DND-41 (cell line): ENCODE measurements at regions not wholly inside any gene's neighbourhood (a gene's known extent, or its start where the extent isn't known, plus 50 kb on each side); places are given as distances from the start of the nearest gene placed in this dataset.

Experiments used
- ATAC-seq: fragments of 200-7000 bp; cut with Tn5 transposase; 3 replicates; pipeline ENCODE4 v1.9.1; 2021; ENCODE audit warnings: low read depth; ENCODE audit not compliant: insufficient read depth
- DNase-seq: peaks from one replicate; pipeline ENCODE4 v3.0.0-alpha.2; 2020
- H2AFZ ChIP-seq: 2 replicates; pipeline ENCODE4 v1.6.0; 2012; ENCODE audit warnings: low read depth, low read length
- H3K27ac ChIP-seq: 2 replicates; pipeline ENCODE4 v1.5.1; 2012; ENCODE audit warnings: low read length, inconsistent platforms
- H3K27me3 ChIP-seq: fragments of 200-600 bp; sonication (generic); 2 replicates; pipeline ENCODE4 v1.6.0; 2012; ENCODE audit warnings: low read length, mild to moderate bottlenecking, inconsistent platforms; ENCODE audit not compliant: insufficient read depth, poor library complexity
- H3K36me3 ChIP-seq: 2 replicates; pipeline ENCODE4 v1.5.1; 2012; ENCODE audit warnings: low read length, inconsistent platforms; ENCODE audit not compliant: insufficient read depth
- H3K4me1 ChIP-seq: 2 replicates; pipeline ENCODE4 v1.5.1; 2012; ENCODE audit warnings: mild to moderate bottlenecking, low read length; ENCODE audit not compliant: insufficient read depth
- H3K4me2 ChIP-seq: 2 replicates; pipeline ENCODE4 v1.6.0; 2012; ENCODE audit warnings: mild to moderate bottlenecking, moderate library complexity, low read length, inconsistent platforms; ENCODE audit not compliant: insufficient read depth
- H3K4me3 ChIP-seq, 2 experiments: fragments of 200-600 bp in 1 of 2; shearing (Covaris generic) in 1 of 2; 2 replicates each; pipeline ENCODE4 v1.5.1; 2012 to 2016; ENCODE audit warnings: inconsistent platforms in 2 of 2, low read length in 2 of 2, mild to moderate bottlenecking in 2 of 2, low read depth in 1 of 2, moderate library complexity in 1 of 2
- H3K79me2 ChIP-seq: 2 replicates; pipeline ENCODE4 v1.6.0; 2012; ENCODE audit warnings: low read length, inconsistent platforms; ENCODE audit not compliant: insufficient read depth
- H3K9ac ChIP-seq: 2 replicates; pipeline ENCODE4 v1.6.0; 2012; ENCODE audit warnings: low read depth, mild to moderate bottlenecking, inconsistent platforms, low read length, moderate library complexity
- H3K9me3 ChIP-seq: 2 replicates; pipeline ENCODE4 v1.5.1; 2012; ENCODE audit warnings: low read length, moderate library complexity, mild to moderate bottlenecking, inconsistent platforms; ENCODE audit not compliant: insufficient read depth, severe bottlenecking
- H4K20me1 ChIP-seq: 2 replicates; pipeline ENCODE4 v1.6.0; 2012; ENCODE audit warnings: low read length; ENCODE audit not compliant: insufficient read depth
- CTCF ChIP-seq: IDR thresholded peaks from 2 replicates; pipeline ENCODE4 v1.5.1; 2012; ENCODE audit warnings: borderline replicate concordance, low read length, moderate library complexity, mild to moderate bottlenecking; ENCODE audit not compliant: poor library complexity, severe bottlenecking; ENCODE audit errors: extremely low read depth
- EZH2 ChIP-seq: IDR thresholded peaks from 3 replicates; pipeline ENCODE4 v1.6.1; 2012; ENCODE audit warnings: borderline replicate concordance, low read depth, mild to moderate bottlenecking, moderate library complexity, low read length, inconsistent platforms; ENCODE audit not compliant: severe bottlenecking

GRCh38 chr13:52906122-52906903, 57.9 kb upstream of the PCDH8 start:
- no peak overlapping the region for H3K9ac ChIP-seq
- H4K20me1 ChIP-seq = no peaks in the 10 kb centered on the region
- H3K27ac ChIP-seq = no peak overlapping the region
- ATAC-seq (no peak), DNase-seq (no peak)
- no peaks in the 10 kb centered on the region for H3K36me3 ChIP-seq
- no peak overlapping the region for H3K4me2 ChIP-seq
- no peaks in the 10 kb centered on the region for H3K79me2 ChIP-seq
- no peak overlapping the region for H3K4me3 ChIP-seq
- no peak overlapping the region for H2AFZ ChIP-seq
- H3K27me3 ChIP-seq = no peaks in the 10 kb centered on the region
- no peaks in the 10 kb centered on the region for H3K4me1 ChIP-seq
- H3K9me3 ChIP-seq = no peaks in the 10 kb centered on the region
- TF ChIP-seq EZH2 (no peak), CTCF (no peak)

GRCh38 chr13:52905701-52906100, 57.3 kb upstream of the PCDH8 start:
- H3K36me3 ChIP-seq = no peaks in the 10 kb centered on the region
- no peak overlapping the region for H3K4me3 ChIP-seq
- no peaks in the 10 kb centered on the region for H3K9me3 ChIP-seq
- H4K20me1 ChIP-seq = no peaks in the 10 kb centered on the region
- no peaks in the 10 kb centered on the region for H3K27me3 ChIP-seq
- ATAC-seq (no peak), DNase-seq (no peak)
- no peak for TF ChIP-seq CTCF
- H3K9ac ChIP-seq = no peak overlapping the region
- H3K4me2 ChIP-seq = no peak overlapping the region
- H3K27ac ChIP-seq = no peak overlapping the region
- H3K79me2 ChIP-seq = no peaks in the 10 kb centered on the region
- H2AFZ ChIP-seq = no peak overlapping the region
- no peaks in the 10 kb centered on the region for H3K4me1 ChIP-seq

GRCh38 chr13:52903320-52903719, 54.9 kb upstream of the PCDH8 start:
- no peaks in the 10 kb centered on the region for H3K36me3 ChIP-seq
- no peaks in the 10 kb centered on the region for H3K4me1 ChIP-seq
- no peaks in the 10 kb centered on the region for H3K9me3 ChIP-seq
- H4K20me1 ChIP-seq = no peaks in the 10 kb centered on the region
- H3K4me2 ChIP-seq = no peak overlapping the region
- no peak overlapping the region for H2AFZ ChIP-seq
- TF ChIP-seq CTCF = no peak
- no peak for TF ChIP-seq EZH2
- no peak overlapping the region for H3K9ac ChIP-seq
- ATAC-seq (no peak), DNase-seq (no peak)
- no peak overlapping the region for H3K27ac ChIP-seq
- no peak overlapping the region for H3K4me3 ChIP-seq
- H3K79me2 ChIP-seq = no peaks in the 10 kb centered on the region
- H3K27me3 ChIP-seq = no peaks in the 10 kb centered on the region
